Neutrophil (primary cell): ENCODE measurements at regions not wholly inside any gene's neighbourhood (a gene's known extent, or its start where the extent isn't known, plus 50 kb on each side); places are given as distances from the start of the nearest gene placed in this dataset.

Experiments
- H3K27ac ChIP-seq: fragments of 200-600 bp; sonication (generic); 2 replicates; pipeline ENCODE4 v1.5.1; 2016; ENCODE audit warnings: mild to moderate bottlenecking, moderate library complexity
- H3K27me3 ChIP-seq: fragments of 200-600 bp; sonication (generic); 2 replicates; pipeline ENCODE4 v1.6.0; 2016; ENCODE audit warnings: mild to moderate bottlenecking
- H3K36me3 ChIP-seq: fragments of 200-600 bp; sonication (generic); 2 replicates; pipeline ENCODE4 v1.5.1; 2017
- H3K4me1 ChIP-seq, 2 experiments: fragments of 200-600 bp in 1 of 2; sonication (generic) in 1 of 2; 1 replicate in 1 of 2; 2 replicates in 1 of 2; pipeline versions ENCODE4 v1.5.1 to v1.6.1; 2013 to 2016; ENCODE audit warnings: low read depth in 1 of 2, low read length in 1 of 2, mild to moderate bottlenecking in 1 of 2, moderate library complexity in 1 of 2; ENCODE audit not compliant: control insufficient read depth in 1 of 2, insufficient read depth in 1 of 2
- H3K4me3 ChIP-seq, 2 experiments: fragments of 200-600 bp in 1 of 2; sonication (generic) in 1 of 2; 1 replicate in 1 of 2; 2 replicates in 1 of 2; pipeline ENCODE4 v1.5.1; 2013 to 2016; ENCODE audit warnings: low read depth in 1 of 2, low read length in 1 of 2, mild to moderate bottlenecking in 1 of 2, moderate library complexity in 1 of 2
- H3K9me3 ChIP-seq: fragments of 200-600 bp; sonication (generic); 2 replicates; pipeline ENCODE4 v1.5.1; 2016
- CTCF ChIP-seq: fragments of 200-600 bp; sonication (generic); IDR thresholded peaks from 2 replicates; pipeline ENCODE4 v1.5.1; 2016; ENCODE audit warnings: antibody characterized with exemption

GRCh38 chr5:141753143-141753970 lies 71.3 kb upstream of the ARAP3 start:
- H3K4me1 ChIP-seq: no peaks in the 10 kb centered on the region
- H3K36me3 ChIP-seq: no peaks in the 10 kb centered on the region
- no peak for TF ChIP-seq CTCF
- peaks cover 92% of the 10 kb centered on the region for H3K27me3 ChIP-seq
- H3K4me3 ChIP-seq: no peak overlapping the region
- no peaks in the 10 kb centered on the region for H3K9me3 ChIP-seq
- H3K27ac ChIP-seq: no peak overlapping the region

GRCh38 chr5:141747152-141748141 lies 65.4 kb upstream of the ARAP3 start:
- Histone ChIP-seq H3K27ac (no peak overlapping the region), H3K9me3 (no peaks in the 10 kb centered on the region), H3K4me1 (no peaks in the 10 kb centered on the region), H3K4me3 (no peak overlapping the region), H3K27me3 (peaks cover 90% of the 10 kb centered on the region), H3K36me3 (no peaks in the 10 kb centered on the region)
- TF ChIP-seq CTCF: no peak

- TF ChIP-seq CTCF: no peak
- no peak overlapping the region for H3K27ac ChIP-seq
- no peak overlapping the region for H3K4me3 ChIP-seq
- no peaks in the 10 kb centered on the region for H3K9me3 ChIP-seq
- no peaks in the 10 kb centered on the region for H3K4me1 ChIP-seq
- peaks cover 90% of the 10 kb centered on the region for H3K27me3 ChIP-seq
- H3K36me3 ChIP-seq: no peaks in the 10 kb centered on the region
These were observed 64.4 kb upstream of the ARAP3 start for GRCh38 chr5:141746395-141746794.

- Histone ChIP-seq H3K4me3 (no peak overlapping the region), H3K36me3 (no peaks in the 10 kb centered on the region), H3K27ac (no peak overlapping the region), H3K4me1 (no peaks in the 10 kb centered on the region), H3K9me3 (no peaks in the 10 kb centered on the region), H3K27me3 (peaks cover 88% of the 10 kb centered on the region)
- TF ChIP-seq CTCF: no peak
These were observed 63.4 kb upstream of the ARAP3 start for GRCh38 chr5:141745390-141745789.

GRCh38 chr5:141743866-141744272 lies 61.8 kb upstream of the ARAP3 start:
- no peak for TF ChIP-seq CTCF
- no peaks in the 10 kb centered on the region for H3K36me3 ChIP-seq

More at GRCh38 chr5:141743866-141744272, 61.8 kb upstream of the ARAP3 start:
- Histone ChIP-seq H3K4me3 (no peak overlapping the region), H3K27ac (no peak overlapping the region), H3K4me1 (no peaks in the 10 kb centered on the region), H3K9me3 (no peaks in the 10 kb centered on the region), H3K27me3 (peaks cover 79% of the 10 kb centered on the region)
